ENCODE measurements at regions not wholly inside any gene's neighbourhood (a gene's known extent, or its start where the extent isn't known, plus 50 kb on each side); places are given as distances from the start of the nearest gene placed in this dataset.
"Not testable (repeated sequence)": the region's sequence is repeated elsewhere in the genome, so short reads cannot be mapped to it uniquely, and the experiment has no call there.

DNA sequence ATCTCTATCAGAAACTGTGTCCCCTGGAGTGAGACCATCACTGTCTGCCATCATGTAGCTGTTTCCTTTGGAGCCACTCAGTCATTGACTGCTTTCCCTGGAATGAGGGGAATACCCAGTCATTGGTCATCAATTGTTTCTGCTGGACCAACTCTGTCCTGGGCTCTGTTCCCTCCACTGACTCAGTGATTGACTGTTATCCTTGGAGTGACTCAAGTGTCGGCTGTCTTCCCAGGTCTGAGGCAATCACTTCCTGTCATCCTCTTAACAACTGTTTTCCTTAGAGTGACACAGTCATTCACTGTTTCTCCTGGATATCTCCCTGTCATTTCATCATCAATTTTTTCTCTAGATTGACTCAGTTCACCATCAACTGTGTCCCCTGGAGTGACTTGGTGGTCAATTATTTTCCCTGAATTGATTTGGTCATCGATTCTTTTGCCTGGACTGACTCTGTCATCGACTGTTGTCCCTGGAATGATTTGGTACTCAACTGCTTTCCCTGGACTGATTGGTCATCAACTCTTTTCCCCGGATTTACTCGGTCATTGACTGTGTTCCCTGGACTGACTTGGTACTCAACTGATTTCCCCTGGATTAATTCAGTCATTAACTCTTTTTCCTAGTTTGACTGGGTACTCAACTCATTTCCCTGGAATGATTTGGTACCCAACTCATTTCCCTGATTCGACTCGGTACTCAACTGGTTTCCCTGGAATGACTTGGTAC is 327.9 kb upstream of the VCX start:
- DNase-seq, result no peak

DNA sequence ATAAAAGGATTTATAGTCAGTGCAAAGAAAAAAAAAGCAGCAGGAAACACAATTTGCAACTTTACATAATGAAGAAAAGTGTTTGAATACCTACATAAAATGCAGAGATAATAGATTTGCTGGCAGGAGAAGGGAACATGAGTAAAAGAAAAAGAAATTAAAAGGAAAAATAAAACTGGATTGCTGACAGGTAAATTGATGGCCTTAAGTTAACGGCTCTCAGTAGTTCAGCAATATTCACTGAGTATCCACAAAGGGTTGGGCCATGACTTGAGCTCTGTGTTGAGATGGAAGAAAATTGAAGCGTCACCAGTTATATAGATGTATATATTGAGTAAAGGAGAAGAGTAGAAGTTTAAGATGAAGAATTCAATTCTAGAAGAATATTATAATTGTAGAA is 330.1 kb upstream of the VCX start:
- DNase-seq, result no peak

DNA sequence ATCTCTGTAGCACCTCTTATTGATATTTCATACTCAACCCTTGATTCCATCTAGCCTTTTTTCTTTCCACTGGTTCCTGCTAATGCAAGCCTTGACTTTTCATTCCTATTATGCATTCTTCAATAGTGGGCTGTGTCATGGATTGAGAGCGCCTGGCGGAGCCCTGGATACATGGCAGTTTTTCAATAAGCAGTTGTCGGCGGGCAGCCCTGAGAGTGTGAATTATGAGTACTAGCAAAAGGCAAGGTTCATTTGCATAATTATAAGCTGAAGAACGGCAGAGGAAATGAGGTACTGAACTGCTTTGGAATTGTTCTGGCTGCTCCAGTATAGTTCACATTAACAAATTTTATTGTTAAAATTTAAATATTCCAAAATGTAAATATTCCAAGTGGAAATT is 339.7 kb upstream of the VCX start:
- no peak for DNase-seq

DNA sequence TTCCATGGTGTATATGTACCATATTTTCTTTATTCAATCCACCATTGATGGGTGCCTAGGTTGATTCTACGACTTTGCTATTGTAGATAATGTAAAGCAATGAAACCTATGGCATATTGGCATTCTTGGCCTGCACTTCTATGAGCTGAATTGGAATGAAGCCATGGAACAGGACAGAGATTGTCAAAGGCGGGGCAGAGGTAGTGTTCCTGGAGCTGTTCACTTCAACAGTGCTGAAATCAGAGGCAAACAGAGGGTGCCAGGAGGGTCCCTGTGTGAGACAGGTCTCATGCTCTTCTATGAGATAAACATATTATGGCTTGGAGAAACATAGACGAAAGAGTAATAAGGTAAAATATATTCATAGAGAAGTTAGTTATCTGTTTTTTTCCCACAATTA is 342.6 kb upstream of the VCX start:
- no peak for DNase-seq

DNA sequence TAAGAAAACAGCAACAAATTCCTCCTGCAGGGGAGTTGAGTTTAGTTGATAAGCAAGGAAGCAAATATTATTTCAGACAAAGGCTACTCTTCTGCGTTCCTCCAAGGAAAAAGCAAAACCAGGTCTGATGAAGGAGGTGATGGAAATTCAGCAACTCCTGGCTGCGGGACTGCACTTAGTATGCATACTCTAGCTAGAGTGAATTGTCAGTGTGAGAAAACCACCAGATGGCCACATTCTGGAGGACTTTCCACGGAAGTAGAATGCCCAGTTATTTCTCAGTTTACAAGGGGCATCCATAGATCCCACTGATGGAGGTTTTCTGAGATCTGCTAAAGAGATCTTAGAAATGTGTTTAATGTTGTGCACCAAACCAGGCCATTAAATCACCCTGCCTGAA is 338.6 kb upstream of the PUDP start:
- no peak for DNase-seq

DNA sequence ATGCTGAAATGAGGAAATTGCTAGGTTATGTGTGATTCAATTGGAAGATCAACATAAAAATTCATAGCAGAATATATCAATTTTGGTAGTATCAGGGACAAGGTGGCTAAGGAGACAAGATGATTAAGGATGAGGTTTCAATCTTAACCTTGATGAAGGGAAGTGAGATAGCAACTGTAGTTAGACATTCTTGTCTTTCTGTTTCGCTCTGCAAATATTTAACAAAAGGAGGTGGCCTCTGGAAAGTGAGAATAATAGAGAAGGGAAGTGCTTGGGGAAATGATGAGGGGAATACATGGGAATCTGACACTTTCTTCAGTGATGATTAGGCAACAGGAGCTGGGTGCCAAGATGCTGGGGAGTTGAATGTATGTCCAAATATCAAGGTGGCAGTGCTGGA is 337.1 kb upstream of the PUDP start:
- no peak for DNase-seq

DNA sequence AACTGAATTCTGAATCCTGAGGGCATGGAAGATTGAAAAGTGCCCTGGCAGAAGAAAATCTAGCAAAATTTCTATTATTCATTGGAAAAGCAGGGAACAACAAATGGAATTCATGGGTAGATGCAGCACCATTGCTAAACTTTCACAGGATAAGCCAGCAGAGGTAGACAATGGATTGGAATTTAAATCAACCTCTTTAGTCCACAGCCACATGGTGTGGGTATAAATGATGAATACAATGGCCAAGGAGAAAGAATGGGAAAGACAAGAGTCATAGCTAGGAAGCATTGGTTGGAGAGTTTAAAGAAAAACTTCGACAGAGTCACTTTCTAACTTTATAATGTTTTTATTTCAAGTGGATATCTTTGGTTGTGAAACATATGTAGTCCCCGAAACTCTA is 332.8 kb upstream of the PUDP start:
- DNase-seq, result no peak

DNA sequence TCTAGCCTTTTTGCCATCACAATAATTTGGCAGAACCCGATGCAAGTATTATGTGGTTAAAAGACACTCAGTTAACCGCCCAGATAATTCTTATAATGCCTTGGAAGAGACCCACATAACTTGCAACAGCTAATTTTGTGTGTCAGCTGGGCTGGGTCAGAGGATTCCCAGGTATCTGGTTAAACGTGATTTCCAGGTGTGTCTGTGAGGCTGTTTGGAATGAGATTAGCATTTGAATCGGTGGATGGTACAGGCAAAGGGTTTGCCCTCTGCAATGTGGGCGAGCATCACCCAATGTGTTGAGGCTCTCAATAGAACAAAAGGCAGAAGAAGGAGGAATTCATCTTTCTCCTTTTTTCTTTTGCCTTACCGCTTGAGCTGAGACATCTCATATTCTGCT is 314.2 kb upstream of the PUDP start:
- DNase-seq, result no peak

DNA sequence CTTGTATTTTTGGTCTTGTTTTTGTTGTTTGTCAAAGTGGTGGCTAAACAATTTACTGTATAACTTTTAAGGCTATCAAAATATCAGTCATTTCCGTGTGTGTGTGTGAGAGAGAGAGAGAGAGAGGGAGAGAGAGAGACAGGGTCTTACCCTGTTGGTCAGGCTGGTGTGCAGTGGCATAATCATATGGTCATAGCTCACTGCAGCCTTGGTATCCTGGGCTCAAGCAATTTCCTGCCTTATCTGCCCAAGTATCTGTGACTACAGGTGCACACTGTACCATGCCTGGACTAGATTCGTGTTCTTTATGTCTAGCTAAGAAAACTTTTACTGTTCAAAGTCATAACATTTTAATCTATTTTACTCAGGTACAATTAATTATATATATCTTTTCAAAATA is 313.1 kb upstream of the PUDP start:
- not testable (repeated sequence) for DNase-seq

DNA sequence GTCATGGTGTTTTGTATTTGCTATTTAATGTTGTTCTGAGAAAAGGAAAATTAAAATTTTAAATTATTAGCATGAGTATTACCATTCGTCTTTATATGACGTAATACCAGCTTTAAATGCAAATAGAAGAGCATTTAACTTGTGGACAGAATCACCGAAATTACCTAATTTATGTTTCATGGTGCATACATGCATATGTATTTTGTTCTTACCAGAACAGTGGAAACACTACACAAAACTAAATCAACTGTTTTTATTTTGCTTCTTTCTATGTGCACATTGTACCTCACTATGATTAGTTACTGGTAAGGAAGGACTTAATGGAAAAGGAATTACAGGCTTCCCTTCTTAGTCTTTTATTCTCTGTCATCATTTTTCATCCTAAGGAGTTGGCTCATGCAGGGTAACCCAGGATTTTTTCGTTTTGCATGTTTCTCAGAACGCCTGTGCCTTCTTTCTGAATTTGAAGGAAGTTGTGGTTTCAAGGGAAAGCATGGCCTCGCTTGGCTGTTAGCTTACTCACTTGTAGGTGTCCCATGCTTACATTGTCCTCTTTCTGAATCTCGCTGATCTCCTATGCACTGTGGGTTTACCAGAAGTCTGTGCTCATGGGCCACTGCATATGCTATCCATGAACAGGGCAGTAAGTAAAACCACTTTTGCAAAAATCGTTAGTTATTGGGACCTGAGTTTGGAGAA is 300.0 kb upstream of the PUDP start:
- no peak for DNase-seq

DNA sequence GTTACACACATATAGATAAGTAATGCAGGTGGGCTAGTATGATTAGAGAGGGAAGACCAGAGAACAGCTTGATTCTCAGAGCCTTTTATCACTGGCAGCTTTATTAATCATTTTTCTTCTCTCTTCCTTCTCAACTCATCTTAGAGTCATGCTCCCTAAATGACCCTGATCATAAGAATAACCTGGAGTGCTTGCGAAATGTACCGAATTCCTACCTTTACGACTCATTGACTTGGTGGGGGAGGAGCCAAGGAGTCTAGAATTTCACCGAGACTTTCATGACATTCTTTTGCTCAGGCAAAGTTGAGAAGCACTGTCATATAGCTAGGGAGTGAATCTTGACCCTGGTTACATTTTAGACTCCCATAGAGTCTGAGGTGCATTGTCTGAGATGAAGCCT is 298.9 kb upstream of the PUDP start:
- no peak for DNase-seq

DNA sequence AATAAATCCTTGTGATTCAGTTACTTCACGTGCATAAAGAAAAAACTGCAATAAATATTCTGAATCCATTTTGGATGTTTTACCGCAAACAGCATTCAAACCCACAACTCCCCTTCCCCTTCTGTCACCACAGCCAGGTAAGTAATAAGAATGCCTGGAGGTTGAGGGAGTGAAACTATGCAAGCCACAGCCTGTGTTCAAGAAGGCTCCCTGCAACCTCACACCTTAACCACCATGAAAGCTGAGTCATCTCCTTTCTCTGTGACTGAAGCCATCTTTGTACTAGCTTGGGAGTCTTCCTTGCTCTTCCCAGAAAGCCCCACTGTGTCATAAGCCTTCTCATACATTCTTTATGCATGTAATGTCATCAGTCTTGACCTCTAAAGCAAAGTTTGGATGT is 297.0 kb upstream of the PUDP start:
- DNase-seq, result no peak

DNA sequence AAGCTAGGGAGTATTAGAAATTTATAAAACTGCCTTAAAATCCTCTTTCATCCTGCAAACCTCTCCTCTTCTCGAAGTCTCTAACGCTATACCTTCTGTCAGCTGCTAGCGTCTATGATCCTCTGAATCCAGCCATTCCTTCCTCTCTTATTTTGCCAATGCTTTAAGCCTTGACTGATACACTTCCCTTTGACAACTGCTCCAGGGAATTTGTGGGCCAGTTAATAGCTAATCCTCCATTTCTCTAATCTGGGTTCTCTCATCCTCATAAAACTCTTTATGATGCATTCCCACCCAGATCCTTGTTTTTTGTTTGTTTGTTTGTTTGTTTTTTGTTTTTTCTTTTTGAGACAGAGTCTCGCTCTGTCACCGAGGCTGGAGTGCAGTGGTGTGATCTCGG is 293.6 kb upstream of the PUDP start:
- no peak for DNase-seq

DNA sequence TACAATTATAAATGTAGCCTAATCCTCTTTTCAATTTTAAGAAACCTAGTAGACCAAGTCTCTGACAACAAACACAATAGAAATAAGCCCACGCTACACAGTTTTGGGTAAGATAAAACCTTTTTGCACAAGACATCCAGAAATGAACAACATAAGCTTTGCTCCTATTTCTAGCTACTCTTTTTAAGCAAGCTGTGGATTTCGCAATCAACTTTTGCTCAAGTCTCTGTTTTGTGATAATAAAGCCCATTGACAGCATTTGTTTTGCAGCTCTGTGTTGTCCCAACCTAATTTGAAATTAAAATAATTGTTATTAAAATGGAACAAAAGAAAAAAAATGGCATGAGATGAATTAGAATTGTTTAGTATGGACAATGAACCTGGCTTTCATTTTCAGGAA is 287.9 kb upstream of the PUDP start:
- no peak for DNase-seq

DNA sequence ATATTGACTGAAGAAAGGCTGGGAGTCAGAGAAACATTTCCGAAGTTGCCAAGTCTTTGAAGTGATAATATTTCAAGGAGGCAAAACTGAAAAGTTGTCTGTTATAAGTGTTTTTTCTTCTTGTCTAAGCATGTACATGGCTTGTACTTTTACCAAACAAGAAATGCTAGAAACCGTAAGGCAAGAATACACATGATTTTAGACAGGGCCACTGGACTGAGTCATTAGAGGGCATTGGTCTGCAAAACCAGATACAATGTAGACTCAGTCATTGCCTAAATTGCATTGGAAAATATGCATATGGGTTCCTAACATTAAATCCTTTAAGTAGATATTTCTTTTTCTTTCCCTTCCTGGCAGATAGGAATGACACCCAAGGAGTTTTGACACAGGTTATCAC is 284.9 kb upstream of the PUDP start:
- DNase-seq, result no peak

DNA sequence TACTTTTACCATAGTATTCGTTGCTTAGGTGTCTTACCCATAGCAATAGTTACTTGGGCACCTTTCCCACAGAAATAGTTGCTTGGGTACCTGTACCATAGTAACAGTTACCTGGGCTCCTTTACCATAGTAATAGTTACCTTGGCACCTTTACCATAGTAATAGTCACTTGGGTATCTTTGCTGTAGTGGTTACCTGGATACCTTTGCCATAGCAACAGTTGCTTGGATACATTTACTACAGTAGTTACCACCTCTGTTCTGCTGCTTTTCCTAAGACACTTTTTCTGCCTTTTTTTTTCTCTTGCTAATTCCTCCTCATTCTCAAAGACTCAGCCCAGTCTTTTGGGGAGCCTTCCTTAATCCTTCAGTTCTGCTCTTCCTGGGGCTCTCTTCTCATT is 272.8 kb upstream of the PUDP start:
- DNase-seq, result no peak

DNA sequence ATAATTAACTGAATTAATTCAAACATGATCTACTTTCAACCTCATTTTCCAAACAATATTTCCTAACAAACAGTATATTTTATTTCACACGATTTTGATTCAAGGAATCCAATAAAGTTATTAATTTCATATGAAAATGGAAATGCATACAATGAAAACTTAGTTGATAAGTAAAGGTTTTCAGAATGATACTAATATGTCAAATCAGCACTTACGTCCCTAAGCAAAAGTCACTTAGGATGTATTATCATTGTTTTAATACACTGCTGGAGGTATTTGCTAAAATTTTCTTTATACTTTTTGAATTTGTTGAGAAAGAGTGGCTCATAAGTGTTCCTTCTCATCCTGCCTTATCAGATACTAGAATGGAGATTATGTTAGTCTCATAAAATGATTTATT is 266.8 kb upstream of the PUDP start:
- no peak for DNase-seq

DNA sequence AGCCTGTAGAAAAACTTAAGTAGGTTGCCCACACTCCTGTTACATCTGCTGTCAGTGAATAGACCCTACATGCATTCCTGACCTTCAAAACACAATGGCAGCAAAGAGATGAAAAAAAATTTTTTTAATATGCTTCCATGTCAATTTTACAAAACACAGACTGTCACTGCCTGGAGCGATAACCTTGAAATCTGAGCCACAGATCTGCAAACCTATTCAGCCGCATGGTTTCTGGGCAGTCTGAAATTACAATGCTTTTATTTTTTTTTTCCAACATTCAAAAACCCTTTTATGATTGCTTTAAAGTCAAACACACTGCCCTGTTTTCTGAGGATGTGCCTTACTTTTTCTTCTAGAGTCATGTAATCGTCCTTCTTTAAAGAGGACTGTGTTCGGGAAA is 264.9 kb upstream of the PUDP start:
- DNase-seq, result no peak

DNA sequence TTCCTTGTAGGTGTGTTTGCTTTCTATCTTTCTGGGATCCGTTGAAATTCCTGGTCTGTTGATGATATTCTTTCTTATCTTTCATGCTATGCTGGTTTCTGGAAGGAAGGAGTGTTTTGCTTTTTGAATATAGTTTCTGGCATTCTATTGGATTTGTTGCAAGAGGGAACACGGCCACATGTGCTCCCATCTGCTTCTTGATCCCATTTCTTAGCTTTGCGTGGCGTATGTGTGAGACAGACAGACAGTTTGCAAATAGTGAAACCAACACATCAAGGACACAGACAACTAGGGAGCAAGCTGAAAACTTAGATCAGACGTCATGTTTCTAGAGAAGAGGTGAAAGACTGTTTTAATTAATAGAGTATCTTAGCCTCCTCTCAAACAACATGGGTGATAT is 261.9 kb upstream of the PUDP start:
- DNase-seq, result no peak

DNA sequence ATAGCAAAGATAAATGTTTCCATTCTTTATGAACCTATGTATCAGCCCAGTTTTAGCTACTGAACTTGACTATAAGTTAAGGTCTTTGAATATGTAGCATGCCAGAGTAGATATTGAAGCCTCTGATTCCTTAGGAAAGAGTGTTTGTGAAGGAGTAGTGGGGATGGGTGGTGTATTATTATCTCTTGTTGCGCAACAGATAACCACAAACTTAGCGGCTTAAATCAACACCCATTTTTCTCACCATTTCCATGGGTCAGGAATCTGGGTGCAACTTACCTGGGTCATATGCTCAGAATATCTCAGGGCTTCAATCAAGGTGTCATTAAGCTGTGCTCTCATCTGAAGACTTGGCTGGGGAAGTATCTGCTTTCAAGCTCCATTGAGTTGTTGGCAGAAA is 251.4 kb upstream of the PUDP start:
- DNase-seq, result no peak

DNA sequence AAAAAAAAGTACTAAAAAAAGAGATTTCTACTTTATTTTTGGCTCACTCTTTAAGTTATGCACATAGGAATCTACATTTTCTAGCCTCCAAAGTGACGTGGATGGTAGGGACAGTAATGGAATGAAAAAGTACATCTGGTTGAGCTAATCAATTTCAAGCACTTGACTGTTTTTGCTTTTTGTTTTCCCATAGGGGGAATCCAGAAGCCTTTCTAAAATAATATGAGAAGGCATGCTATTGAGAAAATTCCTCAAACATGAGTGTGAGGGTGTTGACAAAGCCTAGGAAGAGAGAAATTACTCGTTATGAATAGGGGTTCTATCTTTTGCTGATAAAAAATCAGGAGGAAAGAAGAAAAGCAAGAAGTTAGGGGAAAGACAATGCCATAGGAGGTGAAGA is 242.5 kb upstream of the PUDP start:
- no peak for DNase-seq

DNA sequence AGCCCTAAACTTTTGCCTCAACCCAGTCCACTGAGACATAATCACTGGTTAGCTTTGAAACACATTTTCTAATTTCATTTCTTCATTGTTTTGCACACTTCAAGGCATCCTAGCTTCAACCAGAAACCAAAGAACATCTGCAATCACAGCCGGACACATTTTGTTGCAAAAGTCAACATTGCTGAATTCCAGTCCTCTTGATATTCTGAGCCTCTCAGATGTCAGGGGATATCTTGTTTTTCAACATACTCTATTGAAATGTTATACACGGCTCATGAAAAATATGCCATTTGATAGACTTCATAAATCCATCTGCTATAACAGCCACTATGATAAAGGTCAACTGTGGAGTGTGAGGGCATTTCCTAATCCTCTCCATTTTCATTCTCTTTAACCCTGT is 241.6 kb upstream of the PUDP start:
- no peak for DNase-seq

DNA sequence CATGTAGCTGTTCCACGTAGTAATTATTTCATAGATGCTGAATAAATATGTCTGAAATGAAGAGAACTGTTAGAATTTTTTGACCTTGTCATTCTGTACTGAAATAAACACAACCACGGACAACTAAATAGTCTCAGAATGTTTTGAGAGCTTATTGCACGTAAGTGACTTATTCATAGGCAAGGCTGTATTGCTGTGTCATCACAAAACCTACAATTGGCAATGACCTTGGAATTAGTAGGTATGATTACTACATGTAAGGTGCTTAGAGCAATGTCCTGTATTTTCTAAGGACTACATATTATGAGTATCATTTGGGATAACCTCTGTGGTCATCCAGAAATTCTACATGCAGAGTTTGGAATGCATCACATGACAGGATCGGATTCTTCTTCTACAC is 237.2 kb upstream of the PUDP start:
- DNase-seq, result no peak

DNA sequence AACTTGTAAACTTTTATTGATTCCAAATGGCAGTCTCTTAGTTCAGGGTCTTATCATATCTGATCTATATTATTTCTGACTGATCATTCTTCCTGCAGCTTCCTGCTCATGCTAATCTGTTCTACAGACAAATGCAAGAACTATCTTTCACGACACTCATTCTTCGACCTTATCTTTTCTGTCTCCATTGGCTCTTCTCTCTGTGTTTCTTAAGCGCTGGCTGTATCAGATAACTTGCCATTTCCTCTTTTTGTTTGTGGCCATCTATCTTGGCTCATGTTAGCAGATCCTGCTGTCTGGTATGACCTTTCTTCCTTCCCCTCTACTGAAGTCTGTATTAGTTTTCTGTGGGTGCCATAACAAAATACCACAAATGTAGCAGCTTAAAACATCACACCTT is 230.5 kb upstream of the PUDP start:
- DNase-seq, result no peak

DNA sequence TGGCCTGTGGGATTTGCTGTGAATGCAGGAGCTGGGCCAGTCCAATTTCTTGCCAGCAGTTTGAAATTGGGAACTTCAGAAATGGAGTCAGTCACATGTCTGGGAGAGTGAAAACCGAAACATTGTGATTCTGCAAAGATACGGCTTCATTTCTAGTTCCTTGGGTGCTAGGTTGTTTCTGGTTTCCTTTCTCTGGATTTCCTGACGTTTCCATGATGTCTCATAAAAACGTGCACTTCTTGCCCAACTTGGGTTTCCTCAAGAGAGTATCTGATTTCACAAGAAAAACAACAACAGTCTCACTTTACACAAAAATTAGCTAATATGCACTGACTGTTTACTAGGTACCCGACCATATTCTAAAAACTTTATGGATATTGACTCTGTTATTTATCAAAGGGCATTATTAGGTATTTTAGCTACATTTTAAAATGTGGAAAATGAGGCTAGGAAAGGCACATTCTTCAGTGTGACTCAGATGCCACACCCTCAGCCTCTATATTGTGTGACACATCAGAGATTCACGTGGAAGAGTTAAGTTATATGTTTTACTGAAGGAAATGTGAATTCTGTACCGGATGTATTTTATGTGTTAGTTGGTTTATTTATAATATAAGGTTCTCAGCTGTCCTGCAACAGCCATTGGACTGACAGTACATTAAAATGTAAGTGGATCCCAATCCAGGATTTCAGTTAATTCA is 225.0 kb upstream of the PUDP start:
- no peak for DNase-seq
